ENCODE measurements at regions not wholly inside any gene's neighbourhood (a gene's known extent, or its start where the extent isn't known, plus 50 kb on each side); places are given as distances from the start of the nearest gene placed in this dataset.

GRCh38 chr4:52266537-52267137 lies 215.5 kb downstream of the SPATA18 start:
- H3K4me3 ChIP-seq (ENCODE audit: low read depth, low read length): no peak overlapping the region
- TF ChIP-seq CTCF (IDR thresholded peaks at IDR 0.05; ENCODE audit: borderline replicate concordance, insufficient read depth, low read depth, low read length): no peak

DNA sequence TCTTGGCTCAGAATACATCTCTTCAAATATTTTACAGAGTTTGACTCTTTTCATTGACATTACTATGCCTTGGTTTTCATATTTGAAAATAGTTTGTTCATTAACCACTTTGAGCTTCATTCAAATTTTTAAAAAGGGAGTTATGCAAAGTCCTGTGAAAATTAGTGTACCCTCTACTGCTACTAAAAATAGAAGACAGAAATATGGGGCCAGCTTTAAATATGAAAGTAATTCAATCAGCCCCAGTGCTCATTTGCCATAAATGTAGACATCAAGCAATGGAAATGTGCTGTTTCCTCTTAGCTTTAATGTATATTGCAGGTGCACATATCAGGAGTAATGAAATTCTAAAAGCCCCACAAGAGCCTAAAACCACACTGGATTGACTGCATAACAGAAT lies 218.7 kb downstream of the SPATA18 start:
- TF ChIP-seq CTCF (IDR thresholded peaks at IDR 0.05; ENCODE audit: borderline replicate concordance, insufficient read depth, low read depth, low read length): no peak
- H3K4me3 ChIP-seq (ENCODE audit: low read depth, low read length): no peak overlapping the region

DNA sequence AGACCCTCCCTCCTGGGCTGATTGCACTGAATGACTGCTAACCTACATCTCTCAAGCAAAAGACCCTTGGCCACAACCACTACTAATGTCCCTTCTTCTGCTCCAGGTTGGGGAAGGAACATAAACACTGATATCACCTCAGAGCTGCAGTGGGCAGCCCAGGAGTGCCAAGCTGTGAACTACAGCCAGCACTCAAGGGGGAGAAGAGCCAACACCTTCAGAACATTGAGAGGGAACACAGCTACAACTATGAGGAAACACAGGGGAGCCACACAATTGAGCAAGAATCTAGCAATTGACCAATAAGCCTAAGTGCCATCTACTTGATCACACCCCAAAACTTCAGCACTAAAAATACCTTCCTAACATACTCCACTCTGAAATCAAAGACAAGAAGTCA lies 222.8 kb downstream of the SPATA18 start:
- no peak overlapping the region for H3K4me3 ChIP-seq (ENCODE audit: low read depth, low read length)
- no peak for TF ChIP-seq CTCF (IDR thresholded peaks at IDR 0.05; ENCODE audit: borderline replicate concordance, insufficient read depth, low read depth, low read length)

DNA sequence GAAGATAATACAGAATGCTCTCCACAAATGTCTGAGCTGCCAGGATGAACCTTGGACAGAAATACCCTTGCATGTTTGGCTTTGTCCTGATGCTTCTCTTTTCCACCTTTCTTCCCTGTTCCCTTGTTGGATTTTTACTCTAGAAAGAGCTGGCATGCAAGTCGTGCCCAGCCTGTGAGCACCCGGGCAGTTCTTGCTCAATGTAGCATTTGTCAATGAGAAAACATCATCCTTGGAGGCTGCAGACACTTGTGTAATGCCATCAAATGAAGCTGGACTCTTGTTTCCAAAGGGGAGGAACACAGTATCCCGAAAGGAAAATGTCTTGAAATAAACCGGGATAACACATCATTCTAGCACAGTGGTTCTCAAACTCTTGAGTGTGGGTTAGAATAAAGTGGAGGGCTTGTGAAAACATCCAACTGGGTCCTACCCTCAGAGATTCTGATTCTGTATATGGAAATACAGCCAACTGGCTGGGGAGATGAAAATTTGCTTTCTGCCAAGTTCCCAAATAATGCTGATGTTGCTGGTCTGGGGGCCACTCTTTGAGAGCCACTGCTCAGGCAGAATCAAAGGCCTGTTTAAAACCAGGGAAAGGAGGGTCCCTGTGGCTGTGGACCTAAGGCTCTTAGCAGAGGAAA lies 237.2 kb downstream of the SPATA18 start:
- no peak for TF ChIP-seq CTCF (IDR thresholded peaks at IDR 0.05; ENCODE audit: borderline replicate concordance, insufficient read depth, low read depth, low read length)
- no peak overlapping the region for H3K4me3 ChIP-seq (ENCODE audit: low read depth, low read length)

- no peak overlapping the region for H3K4me3 ChIP-seq (ENCODE audit: low read depth, low read length)
- no peak for TF ChIP-seq CTCF (IDR thresholded peaks at IDR 0.05; ENCODE audit: borderline replicate concordance, insufficient read depth, low read depth, low read length)
Measured at GRCh38 chr4:52290466-52290865, 239.4 kb downstream of the SPATA18 start.

- no peak for TF ChIP-seq CTCF (IDR thresholded peaks at IDR 0.05; ENCODE audit: borderline replicate concordance, insufficient read depth, low read depth, low read length)
- H3K4me3 ChIP-seq (ENCODE audit: low read depth, low read length): no peak overlapping the region
Measured at GRCh38 chr4:52292245-52292644, 241.1 kb downstream of the SPATA18 start.

GRCh38 chr4:52296341-52296740 lies 245.2 kb downstream of the SPATA18 start:
- no peak for TF ChIP-seq CTCF (IDR thresholded peaks at IDR 0.05; ENCODE audit: borderline replicate concordance, insufficient read depth, low read depth, low read length)
- no peak overlapping the region for H3K4me3 ChIP-seq (ENCODE audit: low read depth, low read length)

Measured in GM12875 (cell line).